SK-N-MC (cell line): ENCODE measurements at regions not wholly inside any gene's neighbourhood (a gene's known extent, or its start where the extent isn't known, plus 50 kb on each side); places are given as distances from the start of the nearest gene placed in this dataset.

ENCODE experiments used
- EZH2 ChIP-seq: fragments of 200-600 bp; sonication (generic); IDR thresholded peaks from one replicate; pipeline ENCODE4 v1.6.1; 2017; ENCODE audit warnings: antibody characterized with exemption
- FOXP2 ChIP-seq: optimal IDR thresholded peaks from 2 replicates; pipeline ENCODE3; 2011; ENCODE audit warnings: mild to moderate bottlenecking, moderate library complexity; ENCODE audit not compliant: insufficient read depth; ENCODE audit errors: extremely low read length, control extremely low read depth
- POLR2AphosphoS5 ChIP-seq: IDR thresholded peaks from 2 replicates; pipeline ENCODE4 v1.6.1; 2012; ENCODE audit warnings: mild to moderate bottlenecking, low read depth, low read length, borderline replicate concordance

DNA sequence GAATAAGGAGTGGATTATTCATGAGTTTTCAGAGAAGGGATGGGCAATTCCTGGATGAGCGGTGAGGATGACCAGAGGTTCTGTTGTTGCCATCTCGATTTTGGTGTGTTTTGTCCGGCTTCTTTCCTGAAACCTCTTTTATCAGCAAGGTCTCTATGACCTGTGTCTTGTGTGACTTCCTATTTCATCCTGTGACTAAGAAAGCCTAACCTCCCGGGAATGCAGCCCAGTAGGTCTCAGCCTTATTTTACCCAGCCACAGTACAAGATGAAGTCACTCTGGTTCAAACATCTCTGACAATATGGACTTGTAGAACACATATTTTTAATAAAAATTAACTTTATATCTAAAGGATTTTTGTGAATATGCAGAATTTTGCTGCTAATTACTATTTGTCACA lies 716.4 kb downstream of the FSCB start:
- TF ChIP-seq EZH2 (no peak), POLR2AphosphoS5 (no peak), FOXP2 (no peak)
